ENCODE measurements at regions not wholly inside any gene's neighbourhood (a gene's known extent, or its start where the extent isn't known, plus 50 kb on each side); places are given as distances from the start of the nearest gene placed in this dataset.

DNA sequence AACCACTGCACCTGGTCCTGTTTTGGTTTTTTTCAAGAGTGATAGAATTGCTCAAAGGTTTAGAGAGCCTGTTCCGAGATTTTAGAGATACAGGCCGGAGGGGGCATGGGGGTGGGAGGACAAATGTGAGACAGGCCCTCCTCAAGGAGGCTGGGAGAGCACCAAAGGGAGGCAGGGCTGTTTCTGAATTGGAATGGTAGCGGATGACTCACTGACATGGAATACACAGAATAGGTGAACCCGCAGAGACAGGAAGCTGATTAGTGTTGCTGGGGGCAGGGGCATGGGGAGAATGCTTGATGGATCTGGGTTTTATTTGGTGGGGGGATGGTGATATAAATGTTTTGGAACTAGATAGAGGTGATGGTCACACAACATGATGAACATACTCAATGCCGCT is 111.0 kb upstream of the MGAT5 start:
- TF ChIP-seq POLR2A (IDR thresholded peaks at IDR 0.05), result no peak
- TF ChIP-seq CTCF (IDR thresholded peaks at IDR 0.05), result no peak

DNA sequence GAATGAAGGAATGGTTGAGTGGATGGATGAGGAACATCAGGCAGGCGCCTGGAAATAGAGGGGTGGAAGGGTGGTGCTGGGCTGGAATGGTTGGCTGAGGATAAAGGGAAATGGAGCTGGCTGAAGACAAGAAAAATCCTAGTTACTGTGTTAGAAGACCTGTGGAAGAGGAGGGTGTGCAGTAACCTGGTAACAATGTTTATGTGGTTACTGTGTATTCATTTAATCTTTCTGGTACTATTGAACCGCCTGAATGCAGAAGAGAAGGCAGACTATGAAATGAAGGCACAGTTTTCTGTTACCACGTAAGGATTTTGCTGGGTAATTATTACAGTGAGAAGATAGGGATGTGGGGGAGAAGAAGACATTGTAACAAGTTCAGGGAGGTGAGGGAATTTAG is 110.3 kb upstream of the MGAT5 start:
- Histone ChIP-seq H3K4me1 (peaks cover 16 to 22% of the 10 kb centered on the region in 2 donors), H3K27me3 (no peaks in the 10 kb centered on the region), H3K36me3 (no peaks in the 10 kb centered on the region), H3K27ac (no peak overlapping the region), H3K4me3 (replicated peaks in 1 of 3) (no peak overlapping the region), H3K9me3 (no peaks in the 10 kb centered on the region)
- intact Hi-C loops (cut with DNase I), result no loop called here
- WGBS, 2 donors, result 94 to 95% methylated on average over 3 of the region's 3 CpGs
- no peak for DNase-seq
- TF ChIP-seq CTCF (IDR thresholded peaks at IDR 0.05) (no peak), POLR2A (IDR thresholded peaks at IDR 0.05) (no peak)

More for the DNA sequence above, 111.0 kb upstream of the MGAT5 start:
- no peak for DNase-seq
- WGBS, 2 donors, result 96% methylated on average over 5 of the region's 5 CpGs
- intact Hi-C loops (cut with DNase I), result no loop called here
- Histone ChIP-seq H3K27me3 (no peaks in the 10 kb centered on the region), H3K4me3 (replicated peaks in 1 of 3) (no peak overlapping the region), H3K36me3 (no peaks in the 10 kb centered on the region), H3K4me1 (peaks cover 20 to 24% of the 10 kb centered on the region in 2 donors), H3K27ac (no peak overlapping the region), H3K9me3 (no peaks in the 10 kb centered on the region)

- TF ChIP-seq POLR2A (IDR thresholded peaks at IDR 0.05) (no peak), CTCF (IDR thresholded peaks at IDR 0.05) (no peak)
- Histone ChIP-seq H3K4me1 (peaks cover 16 to 22% of the 10 kb centered on the region in 2 donors), H3K27me3 (no peaks in the 10 kb centered on the region), H3K4me3 (replicated peaks in 1 of 3) (no peak overlapping the region), H3K9me3 (no peaks in the 10 kb centered on the region), H3K27ac (no peak overlapping the region), H3K36me3 (no peaks in the 10 kb centered on the region)
- DNase-seq, result no peak
- WGBS, 2 donors, result 95 to 97% methylated on average over 6 of the region's 6 CpGs
- intact Hi-C loops (cut with DNase I), result no loop called here
These were observed 109.7 kb upstream of the MGAT5 start for GRCh38 chr2:134144081-134144596.

GRCh38 chr2:134144651-134145050 is 109.2 kb upstream of the MGAT5 start:
- Histone ChIP-seq H3K4me1 (peaks cover 14 to 20% of the 10 kb centered on the region in 2 donors), H3K27me3 (no peaks in the 10 kb centered on the region), H3K27ac (no peak overlapping the region), H3K36me3 (no peaks in the 10 kb centered on the region), H3K9me3 (no peaks in the 10 kb centered on the region), H3K4me3 (replicated peaks in 1 of 3) (no peak overlapping the region)
- intact Hi-C loops (cut with DNase I), result no loop called here
- DNase-seq, result no peak
- TF ChIP-seq CTCF (IDR thresholded peaks at IDR 0.05) (no peak), POLR2A (IDR thresholded peaks at IDR 0.05) (no peak)
- WGBS, 2 donors, result 86 to 92% methylated on average over 4 of the region's 4 CpGs

DNA sequence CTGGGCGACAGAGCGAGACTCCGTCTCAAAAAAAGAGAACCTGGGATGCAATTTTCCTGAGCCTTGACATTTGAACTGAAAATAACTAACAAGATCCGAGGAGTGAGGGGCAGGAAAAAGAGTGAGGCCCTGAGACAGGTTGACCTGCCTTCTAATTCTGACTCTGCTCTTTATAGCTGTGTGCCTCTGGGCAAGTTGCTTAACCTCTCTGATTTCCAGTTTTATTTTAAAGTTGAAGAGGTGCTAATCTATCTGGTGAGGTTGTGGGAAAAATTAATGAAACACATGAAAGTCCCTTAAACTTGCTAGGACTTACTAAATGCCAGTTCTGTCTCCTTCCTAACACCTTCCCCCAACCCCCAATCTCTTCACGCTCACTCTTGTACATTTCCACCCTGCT is 108.4 kb upstream of the MGAT5 start:
- intact Hi-C loops (cut with DNase I), result no loop called here
- Histone ChIP-seq H3K36me3 (no peaks in the 10 kb centered on the region), H3K4me3 (replicated peaks in 1 of 3) (no peak overlapping the region), H3K9me3 (no peaks in the 10 kb centered on the region), H3K4me1 (peaks cover 5 to 12% of the 10 kb centered on the region in 2 donors), H3K27me3 (no peaks in the 10 kb centered on the region), H3K27ac (no peak overlapping the region)
- DNase-seq, result no peak
- TF ChIP-seq CTCF (IDR thresholded peaks at IDR 0.05) (no peak), POLR2A (IDR thresholded peaks at IDR 0.05) (no peak)
- 94 to 96% methylated on average over 5 of the region's 5 CpGs for WGBS, 2 donors
